ENCODE measurements at regions not wholly inside any gene's neighbourhood (a gene's known extent, or its start where the extent isn't known, plus 50 kb on each side); places are given as distances from the start of the nearest gene placed in this dataset.

DNA sequence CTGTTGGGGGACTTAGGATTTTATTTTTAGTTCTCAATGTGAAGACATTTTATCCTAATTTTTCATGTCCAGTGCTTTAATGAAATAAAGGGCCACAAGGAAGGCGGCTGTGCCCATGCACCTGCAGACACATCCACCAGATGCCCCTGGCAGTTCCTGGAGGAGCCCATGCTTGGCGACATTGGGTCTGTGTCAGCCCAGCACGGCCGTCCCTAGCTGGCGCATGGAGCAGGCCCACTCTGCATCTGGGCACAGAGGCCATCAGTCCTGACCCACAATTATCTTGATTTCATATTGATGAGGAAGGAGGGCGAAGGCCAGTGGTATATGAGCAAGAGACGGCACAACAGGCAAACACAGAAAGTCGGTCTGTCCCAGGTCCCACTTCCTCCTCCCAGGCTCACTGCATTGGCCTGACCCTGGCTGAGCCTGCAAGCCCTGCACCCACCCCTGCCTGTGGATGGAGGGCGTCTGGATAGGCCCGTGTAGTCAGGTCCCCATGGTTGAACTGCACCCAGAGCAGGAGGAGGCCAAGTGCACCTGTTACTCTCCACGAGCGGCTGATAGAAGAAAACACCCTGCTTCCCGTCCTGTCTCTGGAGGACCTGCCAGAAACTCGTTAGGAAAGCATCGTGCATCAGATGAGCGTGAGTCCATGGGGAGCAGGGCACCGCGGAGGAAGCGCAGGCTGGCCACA lies 296.9 kb downstream of the BRD1 start:
- no peak for TF ChIP-seq CTCF (IDR thresholded peaks at IDR 0.05; ENCODE audit: low read depth, low read length)
- no peak for DNase-seq (ENCODE audit: extremely low read depth, low read depth)

DNA sequence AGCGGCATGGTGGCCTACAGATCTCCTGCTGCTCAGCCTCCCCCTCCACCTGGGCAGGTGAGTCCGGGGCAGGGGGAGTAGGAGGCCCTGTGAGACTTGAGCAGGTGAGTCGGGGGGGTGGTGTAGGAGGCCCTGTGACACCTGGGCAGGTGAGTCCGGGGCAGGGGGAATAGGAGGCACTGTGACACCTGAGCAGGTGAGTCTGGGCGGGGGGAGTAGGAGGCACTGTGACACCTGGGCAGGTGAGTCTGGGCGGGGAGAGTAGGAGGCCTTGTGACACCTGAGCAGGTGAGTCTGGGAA lies 299.3 kb downstream of the BRD1 start:
- TF ChIP-seq CTCF (IDR thresholded peaks at IDR 0.05; ENCODE audit: low read depth, low read length) = no peak
- DNase-seq (ENCODE audit: extremely low read depth, low read depth) = no peak

- no peak for DNase-seq (ENCODE audit: extremely low read depth, low read depth)
- TF ChIP-seq CTCF (IDR thresholded peaks at IDR 0.05; ENCODE audit: low read depth, low read length) = no peak
Observed at GRCh38 chr22:49527611-49528419, 299.9 kb downstream of the BRD1 start.

DNA sequence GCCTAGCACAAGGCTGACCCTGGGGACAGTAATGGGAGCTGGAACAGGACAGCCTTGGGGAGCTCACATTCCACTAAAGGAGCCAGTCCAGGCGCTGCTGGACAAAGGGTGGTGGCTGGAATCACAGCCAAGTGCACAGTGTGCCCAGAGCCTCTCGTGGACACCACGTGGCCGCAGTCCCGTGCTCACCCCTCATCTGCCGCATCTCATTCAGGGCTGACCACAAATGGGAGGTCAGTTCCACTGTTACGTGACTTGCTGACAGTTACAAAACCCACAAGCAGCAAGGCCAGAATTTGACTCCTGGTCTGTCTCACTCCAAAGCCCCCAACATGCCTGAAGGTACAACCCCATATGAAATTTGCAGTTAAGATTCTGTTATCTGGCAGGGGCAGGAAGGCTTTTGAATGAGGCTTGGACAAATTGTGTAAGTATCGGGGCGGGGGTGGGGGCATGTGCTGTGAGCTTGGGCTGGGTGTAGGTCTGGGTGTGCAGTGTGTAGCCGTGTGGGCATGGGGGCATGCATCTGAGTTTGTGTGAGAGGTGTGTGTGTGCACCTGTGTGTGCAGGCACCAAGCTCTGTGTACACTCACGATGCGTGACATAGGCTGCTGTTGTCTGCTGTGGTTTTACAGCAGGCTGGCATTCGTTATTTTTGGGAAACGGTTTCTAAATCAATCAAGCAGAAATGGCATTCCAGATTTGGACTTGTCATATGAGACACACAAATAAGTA lies 301.7 kb downstream of the BRD1 start:
- no peak for DNase-seq (ENCODE audit: extremely low read depth, low read depth)
- no peak for TF ChIP-seq CTCF (IDR thresholded peaks at IDR 0.05; ENCODE audit: low read depth, low read length)

- TF ChIP-seq CTCF (IDR thresholded peaks at IDR 0.05; ENCODE audit: low read depth, low read length) = no peak
- DNase-seq (ENCODE audit: extremely low read depth, low read depth) = no peak
Observed at GRCh38 chr22:49525360-49525759, 302.3 kb downstream of the BRD1 start.

- no peak for DNase-seq (ENCODE audit: extremely low read depth, low read depth)
- TF ChIP-seq CTCF (IDR thresholded peaks at IDR 0.05; ENCODE audit: low read depth, low read length) = no peak
Observed at GRCh38 chr22:49524362-49524761, 303.3 kb downstream of the BRD1 start.
